RWPE2 (cell line): ENCODE measurements at regions not wholly inside any gene's neighbourhood (a gene's known extent, or its start where the extent isn't known, plus 50 kb on each side); places are given as distances from the start of the nearest gene placed in this dataset.

Experiments used
- ATAC-seq: fragments of 200-7000 bp; cut with Tn5 transposase; 3 replicates; pipeline ENCODE4 v1.9.1; 2021; ENCODE audit warnings: low read depth
- DNase-seq: peaks from one replicate; pipeline ENCODE4 v3.0.0-alpha.2; 2020; ENCODE audit warnings: low spot score
- H3K27ac ChIP-seq: fragments of 450-650 bp; 2 replicates; pipeline ENCODE4 v1.5.1; 2017; ENCODE audit warnings: mild to moderate bottlenecking; ENCODE audit not compliant: poor library complexity, severe bottlenecking
- H3K27me3 ChIP-seq: fragments of 250-450 bp; sonication (Bioruptor Pico); 2 replicates; pipeline ENCODE4 v1.5.1; 2021; ENCODE audit warnings: mild to moderate bottlenecking, moderate library complexity; ENCODE audit not compliant: insufficient read depth, poor library complexity, severe bottlenecking
- H3K36me3 ChIP-seq: fragments of 250-450 bp; sonication (Bioruptor Pico); 2 replicates; pipeline ENCODE4 v1.5.1; 2020; ENCODE audit warnings: low read depth, mild to moderate bottlenecking, moderate library complexity
- H3K4me1 ChIP-seq: fragments of 250-450 bp; sonication (Bioruptor Pico); 2 replicates; pipeline ENCODE4 v1.5.1; 2021; ENCODE audit warnings: mild to moderate bottlenecking, moderate library complexity; ENCODE audit not compliant: insufficient read depth, poor library complexity, severe bottlenecking
- H3K4me3 ChIP-seq: fragments of 250-450 bp; sonication (Bioruptor Pico); 2 replicates; pipeline ENCODE4 v1.5.1; 2021; ENCODE audit warnings: mild to moderate bottlenecking, moderate library complexity; ENCODE audit not compliant: severe bottlenecking
- H3K9me3 ChIP-seq: fragments of 250-450 bp; sonication (Bioruptor Pico); 2 replicates; pipeline ENCODE4 v1.5.1; 2021; ENCODE audit warnings: mild to moderate bottlenecking, moderate library complexity; ENCODE audit not compliant: severe bottlenecking
- CTCF ChIP-seq: fragments of 450-650 bp; IDR thresholded peaks from one replicate; pipeline ENCODE4 v1.5.1; 2017; ENCODE audit warnings: mild to moderate bottlenecking, moderate library complexity; ENCODE audit not compliant: poor library complexity, severe bottlenecking

- H3K4me3 ChIP-seq = no peak overlapping the region
- no peaks in the 10 kb centered on the region for H3K4me1 ChIP-seq
- no peak for ATAC-seq
- H3K36me3 ChIP-seq = no peaks in the 10 kb centered on the region
- no peaks in the 10 kb centered on the region for H3K9me3 ChIP-seq
- H3K27ac ChIP-seq = no peak overlapping the region
- H3K27me3 ChIP-seq = no peaks in the 10 kb centered on the region
- no peak for TF ChIP-seq CTCF
- DNase-seq = no peak
Measured at GRCh38 chr15:88714782-88715372, 76.1 kb downstream of the ISG20 start.

- no peaks in the 10 kb centered on the region for H3K27me3 ChIP-seq
- DNase-seq = no peak
- ATAC-seq = no peak
- H3K9me3 ChIP-seq = no peaks in the 10 kb centered on the region
- no peak overlapping the region for H3K4me3 ChIP-seq
- no peak overlapping the region for H3K27ac ChIP-seq
- TF ChIP-seq CTCF = no peak
- H3K4me1 ChIP-seq = no peaks in the 10 kb centered on the region
- no peaks in the 10 kb centered on the region for H3K36me3 ChIP-seq
Measured at GRCh38 chr15:88716543-88717381, 77.9 kb downstream of the ISG20 start.

- H3K27me3 ChIP-seq = no peaks in the 10 kb centered on the region
- no peak for ATAC-seq
Measured at GRCh38 chr15:88717382-88718031, 78.7 kb downstream of the ISG20 start.

GRCh38 chr15:88718731-88719130 lies 79.9 kb downstream of the ISG20 start:
- Histone ChIP-seq H3K4me3 (no peak overlapping the region), H3K27ac (no peak overlapping the region), H3K9me3 (no peaks in the 10 kb centered on the region), H3K27me3 (no peaks in the 10 kb centered on the region), H3K36me3 (no peaks in the 10 kb centered on the region), H3K4me1 (no peaks in the 10 kb centered on the region)
- ATAC-seq (no peak), DNase-seq (no peak)
- TF ChIP-seq CTCF = no peak

More at GRCh38 chr15:88717382-88718031, 78.7 kb downstream of the ISG20 start:
- Histone ChIP-seq H3K4me3 (no peak overlapping the region), H3K27ac (no peak overlapping the region), H3K36me3 (no peaks in the 10 kb centered on the region), H3K4me1 (no peaks in the 10 kb centered on the region), H3K9me3 (no peaks in the 10 kb centered on the region)
- DNase-seq = no peak
- TF ChIP-seq CTCF = no peak
